ENCODE measurements at regions not wholly inside any gene's neighbourhood (a gene's known extent, or its start where the extent isn't known, plus 50 kb on each side); places are given as distances from the start of the nearest gene placed in this dataset.
A peak's percentile ranks its signal among the peaks of the same experiment; 100 is the strongest.

- Histone ChIP-seq H3K36me3 (no peaks in the 10 kb centered on the region), H3K27me3 (peaks cover 39% of the 10 kb centered on the region), H3K27ac (no peak overlapping the region), H3K9me3 (no peaks in the 10 kb centered on the region), H3K4me1 (no peaks in the 10 kb centered on the region), H3K4me3 (no peak overlapping the region)
- DNase-seq (ENCODE audit: low spot score in 2 of 2): peak in 1 of 2 donors; percentile 43
- WGBS: 87% methylated on average over 23 of the region's 23 CpGs
- no peak for TF ChIP-seq POLR2A (IDR thresholded peaks at IDR 0.05)
- no peak for TF ChIP-seq EP300 (IDR thresholded peaks at IDR 0.05)
- no peak for TF ChIP-seq CTCF (IDR thresholded peaks at IDR 0.05)
- TF ChIP-seq POLR2AphosphoS5 (IDR thresholded peaks at IDR 0.05): no peak
These were observed 89.0 kb upstream of the PPP2R2D start for GRCh38 chr10:131811630-131812403.

DNA sequence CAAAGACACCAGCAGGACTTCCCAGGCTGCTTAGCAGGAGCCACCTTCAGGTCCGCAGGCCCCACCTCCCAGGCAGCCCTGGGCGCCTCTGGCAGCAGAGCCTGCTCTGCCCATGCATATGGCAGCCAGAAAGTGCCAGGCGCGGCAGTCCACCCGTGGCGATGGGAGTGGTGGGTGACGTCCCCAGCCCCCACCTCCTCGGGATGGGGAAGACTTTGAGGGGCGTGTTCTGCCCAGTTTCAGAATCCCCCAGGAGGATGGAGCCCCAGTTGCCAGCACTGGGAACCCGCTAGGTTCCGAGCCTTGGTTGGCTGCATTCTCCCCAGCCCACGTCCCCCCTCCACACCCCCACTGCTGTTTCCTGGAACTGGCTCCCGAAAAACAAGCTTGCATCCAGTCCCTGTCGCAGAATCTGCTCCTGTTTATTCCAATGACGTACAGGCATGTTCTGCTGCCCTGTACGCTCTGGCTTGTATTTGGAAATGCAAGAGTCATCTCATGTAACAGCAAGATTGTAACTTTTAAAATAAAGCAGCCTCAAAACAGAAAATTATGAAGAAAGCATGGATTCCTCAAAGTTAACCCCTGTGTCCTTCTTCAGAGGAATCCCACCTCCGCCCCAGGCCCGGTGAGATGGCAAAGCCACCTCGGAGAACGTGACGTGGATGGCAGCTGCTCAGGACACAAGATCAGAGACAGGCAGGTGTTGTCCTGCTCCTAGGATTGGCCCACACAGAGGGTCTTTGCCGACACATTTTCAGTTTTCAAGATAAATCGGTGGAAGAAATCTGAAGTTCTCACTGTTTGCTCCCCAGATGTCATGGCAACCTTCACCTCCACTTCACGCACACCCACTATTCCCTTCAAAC lies 87.8 kb upstream of the PPP2R2D start:
- no peak overlapping the region for H3K4me3 ChIP-seq
- H3K27ac ChIP-seq: no peak overlapping the region
- no peaks in the 10 kb centered on the region for H3K9me3 ChIP-seq
- DNase-seq (ENCODE audit: low spot score in 2 of 2): peak in 1 of 2 donors; percentile 41
- H3K36me3 ChIP-seq: no peaks in the 10 kb centered on the region
- 69% methylated on average over 14 of the region's 24 CpGs for WGBS
- H3K27me3 ChIP-seq: peaks cover 46% of the 10 kb centered on the region
- no peaks in the 10 kb centered on the region for H3K4me1 ChIP-seq
- TF ChIP-seq CTCF (IDR thresholded peaks at IDR 0.05) (no peak), EP300 (IDR thresholded peaks at IDR 0.05) (no peak), POLR2A (IDR thresholded peaks at IDR 0.05) (no peak), POLR2AphosphoS5 (IDR thresholded peaks at IDR 0.05) (no peak)

DNA sequence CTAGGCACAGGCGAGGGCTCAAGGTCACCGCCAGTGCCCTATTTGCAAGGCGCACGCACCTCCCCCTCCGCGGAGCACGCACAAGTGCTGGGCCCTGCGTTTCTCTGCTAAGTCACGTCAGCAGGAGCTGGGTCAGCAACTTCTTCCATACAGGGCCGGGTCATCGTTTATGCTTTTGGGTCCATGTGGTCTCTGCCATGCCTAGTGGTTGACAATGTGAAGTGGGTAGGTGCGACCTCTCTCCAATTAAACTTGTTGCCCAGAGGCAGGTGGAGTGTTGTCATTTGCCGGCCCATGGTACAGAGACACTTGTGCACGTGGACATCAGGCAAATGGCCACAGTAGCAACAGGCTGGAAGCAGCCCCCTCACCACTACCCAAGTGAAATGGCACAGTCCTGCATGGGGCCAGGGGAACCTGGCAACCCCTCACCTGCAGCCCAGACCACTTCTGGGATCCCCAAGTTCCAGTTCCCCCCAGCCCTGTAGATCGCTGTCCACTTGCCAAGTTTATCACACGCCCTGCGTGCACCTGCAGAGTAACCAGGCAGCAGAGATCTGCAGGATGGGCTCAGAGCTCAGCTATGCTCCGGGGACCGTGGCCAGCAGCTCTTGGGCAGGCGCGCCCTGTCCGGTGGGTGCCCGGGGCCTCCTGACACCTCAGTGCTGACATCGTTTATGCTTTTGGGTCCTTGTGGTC lies 86.1 kb upstream of the PPP2R2D start:
- Histone ChIP-seq H3K4me1 (no peaks in the 10 kb centered on the region), H3K36me3 (no peaks in the 10 kb centered on the region), H3K4me3 (no peak overlapping the region), H3K27ac (no peak overlapping the region), H3K9me3 (no peaks in the 10 kb centered on the region), H3K27me3 (peaks cover 46% of the 10 kb centered on the region)
- WGBS: 79% methylated on average over 14 of the region's 24 CpGs
- DNase-seq (ENCODE audit: low spot score in 2 of 2): peak in 1 of 2 donors; percentile 70
- TF ChIP-seq POLR2AphosphoS5 (IDR thresholded peaks at IDR 0.05) (no peak), POLR2A (IDR thresholded peaks at IDR 0.05) (no peak), CTCF (IDR thresholded peaks at IDR 0.05) (no peak), EP300 (IDR thresholded peaks at IDR 0.05) (no peak)

GRCh38 chr10:131815266-131816156 lies 85.3 kb upstream of the PPP2R2D start:
- H3K36me3 ChIP-seq: no peaks in the 10 kb centered on the region
- no peaks in the 10 kb centered on the region for H3K9me3 ChIP-seq
- H3K27ac ChIP-seq: no peak overlapping the region
- no peaks in the 10 kb centered on the region for H3K4me1 ChIP-seq
- no peak overlapping the region for H3K4me3 ChIP-seq
- no peak for TF ChIP-seq POLR2A (IDR thresholded peaks at IDR 0.05)
- no peak for TF ChIP-seq POLR2AphosphoS5 (IDR thresholded peaks at IDR 0.05)
- TF ChIP-seq CTCF (IDR thresholded peaks at IDR 0.05): no peak
- no peak for TF ChIP-seq EP300 (IDR thresholded peaks at IDR 0.05)
- 48% methylated on average over 13 of the region's 13 CpGs for WGBS
- peak in 1 of 2 donors; percentile 62 for DNase-seq (ENCODE audit: low spot score in 2 of 2)
- peaks cover 38% of the 10 kb centered on the region for H3K27me3 ChIP-seq

Data from suprapubic skin (tissue), 4 donors.